Activated T-cell treated with anti-CD3 and anti-CD28 coated beads for 4 hours (primary cell): ENCODE measurements at regions not wholly inside any gene's neighbourhood (a gene's known extent, or its start where the extent isn't known, plus 50 kb on each side); places are given as distances from the start of the nearest gene placed in this dataset.

Source experiments
- DNase-seq: peaks from one replicate; pipeline ENCODE4 v3.0.0-alpha.2; 2020

DNA sequence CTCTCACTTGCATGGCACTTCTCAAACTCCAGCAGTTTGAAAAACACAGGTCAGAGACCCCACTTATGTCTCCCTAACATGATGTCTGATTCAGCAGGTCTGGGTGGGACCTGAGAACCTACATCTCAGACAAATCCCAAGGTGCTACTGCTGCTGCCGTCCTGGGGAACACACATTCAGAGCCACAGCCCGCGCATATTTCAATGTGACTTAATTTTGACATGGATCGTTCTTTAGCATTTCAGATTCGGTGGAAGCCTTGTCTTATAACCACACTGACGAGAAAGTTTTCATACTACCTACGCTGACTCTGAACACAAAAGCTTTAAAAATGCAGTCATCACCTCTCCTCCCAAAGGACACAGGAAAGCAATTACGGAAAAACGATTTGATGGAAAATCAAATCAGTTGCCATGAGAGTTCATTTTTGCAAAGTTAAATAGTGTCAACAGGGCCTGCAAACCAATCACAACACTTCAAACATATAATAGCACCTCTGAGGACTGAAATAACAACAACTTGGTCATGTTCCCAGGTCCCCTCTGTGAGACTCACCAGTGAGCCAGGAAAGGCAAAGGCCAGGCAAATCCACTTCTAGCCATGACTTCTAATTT, 132.6 kb downstream of the SHANK2 start:
- no peak for DNase-seq

DNA sequence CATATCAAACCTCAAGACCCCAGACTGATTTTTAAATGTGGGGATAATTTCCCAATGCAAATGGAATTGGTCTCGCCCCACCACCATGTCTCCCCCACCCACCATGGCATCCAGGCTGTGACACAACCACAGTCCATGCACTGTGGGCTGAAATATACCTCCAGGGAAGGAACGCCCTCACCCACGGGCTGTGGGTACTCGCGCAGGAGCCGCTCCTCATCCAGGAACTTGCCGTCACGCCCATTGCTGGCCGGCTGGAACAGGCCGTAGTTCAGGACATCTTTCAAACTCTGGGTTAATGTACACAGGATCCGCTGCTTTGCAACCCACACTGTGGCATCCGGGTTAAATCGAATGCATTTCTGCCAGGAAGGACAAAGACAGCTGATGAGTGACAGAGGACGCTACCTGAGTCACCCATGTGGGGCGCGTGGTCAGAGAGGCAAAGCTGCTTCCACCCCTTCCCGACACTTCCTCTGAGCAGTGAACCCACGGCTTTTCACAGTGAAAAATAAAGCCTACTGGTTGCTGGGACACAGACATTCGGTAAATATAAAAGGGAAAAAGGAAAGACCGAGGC, 133.6 kb downstream of the SHANK2 start:
- DNase-seq: no peak

DNA sequence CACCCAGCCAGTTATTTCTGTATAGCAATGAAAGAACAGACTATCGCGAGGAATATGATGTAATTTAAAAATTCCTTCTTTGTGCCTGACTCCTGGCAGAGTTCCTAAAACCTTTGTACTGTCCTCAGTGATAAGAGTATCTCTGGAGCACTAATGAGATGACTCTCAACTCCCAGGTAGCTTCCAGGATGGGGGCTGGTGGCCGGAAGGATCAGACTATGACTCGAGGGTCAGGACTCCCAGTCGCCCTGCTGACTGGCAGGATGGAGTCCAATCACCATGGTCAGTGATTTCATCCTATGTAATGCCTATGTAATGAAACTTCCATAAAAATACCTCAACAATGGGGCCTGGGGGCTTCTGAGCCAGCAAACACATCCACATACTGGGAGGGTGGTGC, 135.1 kb downstream of the SHANK2 start:
- DNase-seq: no peak

DNA sequence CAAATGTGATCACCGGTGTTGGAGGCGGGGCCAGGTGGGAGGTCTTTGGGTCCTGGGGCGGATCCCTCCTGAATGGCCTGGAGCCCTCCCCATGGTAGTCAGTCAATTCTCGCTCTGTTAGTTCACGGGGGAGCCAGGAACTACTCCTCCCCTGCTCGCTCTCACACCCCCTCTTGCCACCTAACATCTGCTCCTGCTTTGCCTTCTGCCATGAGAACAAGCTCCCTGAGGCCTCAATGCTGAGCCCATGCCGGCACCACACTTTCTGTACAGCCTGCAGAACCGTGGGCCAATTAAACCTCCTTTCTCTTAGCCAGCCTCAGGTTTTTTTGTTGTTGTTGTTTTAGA, 135.7 kb downstream of the SHANK2 start:
- no peak for DNase-seq

DNA sequence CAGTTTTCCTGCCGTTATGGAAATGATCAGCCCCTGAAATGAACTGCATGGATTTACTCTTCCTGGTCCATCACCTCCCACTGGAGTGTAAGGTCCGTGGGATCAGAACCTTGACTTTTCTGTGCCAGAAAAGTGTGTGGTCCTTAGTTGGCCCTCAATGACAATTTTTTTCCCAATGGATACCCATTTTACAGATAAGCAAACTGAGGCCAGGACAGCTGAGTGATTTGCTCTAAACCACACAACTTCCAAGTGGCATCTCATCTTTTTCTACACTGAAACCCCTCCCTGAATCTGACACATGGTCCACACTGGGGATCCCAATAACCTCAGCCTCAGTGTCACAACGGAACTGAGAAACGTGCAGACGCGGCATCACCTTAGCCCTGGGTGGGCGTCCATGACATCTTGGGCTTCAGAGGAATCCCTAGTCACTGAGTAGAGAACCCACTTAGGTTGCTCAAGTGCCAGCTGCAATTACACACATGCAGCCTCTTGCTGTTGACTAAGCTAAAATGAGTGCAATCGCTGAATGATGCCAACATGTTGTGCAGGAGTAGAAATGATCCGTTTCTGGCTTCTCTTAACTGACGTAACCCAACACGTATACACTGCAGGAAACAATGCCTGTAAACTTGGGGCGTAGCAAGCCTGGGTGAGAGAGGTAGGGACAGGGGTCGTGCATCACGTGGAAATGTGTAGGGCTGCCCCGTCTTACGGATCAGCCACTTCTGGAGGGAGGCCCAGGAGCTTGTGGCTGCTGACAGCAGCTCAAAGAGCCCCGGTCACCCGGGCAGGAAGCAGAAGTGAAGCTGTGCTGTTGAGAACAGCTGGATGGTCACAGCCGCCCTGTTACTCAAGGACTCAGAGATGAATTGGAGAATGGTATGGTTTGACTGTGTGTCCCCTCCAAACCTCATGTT, 136.3 kb downstream of the SHANK2 start:
- no peak for DNase-seq

DNA sequence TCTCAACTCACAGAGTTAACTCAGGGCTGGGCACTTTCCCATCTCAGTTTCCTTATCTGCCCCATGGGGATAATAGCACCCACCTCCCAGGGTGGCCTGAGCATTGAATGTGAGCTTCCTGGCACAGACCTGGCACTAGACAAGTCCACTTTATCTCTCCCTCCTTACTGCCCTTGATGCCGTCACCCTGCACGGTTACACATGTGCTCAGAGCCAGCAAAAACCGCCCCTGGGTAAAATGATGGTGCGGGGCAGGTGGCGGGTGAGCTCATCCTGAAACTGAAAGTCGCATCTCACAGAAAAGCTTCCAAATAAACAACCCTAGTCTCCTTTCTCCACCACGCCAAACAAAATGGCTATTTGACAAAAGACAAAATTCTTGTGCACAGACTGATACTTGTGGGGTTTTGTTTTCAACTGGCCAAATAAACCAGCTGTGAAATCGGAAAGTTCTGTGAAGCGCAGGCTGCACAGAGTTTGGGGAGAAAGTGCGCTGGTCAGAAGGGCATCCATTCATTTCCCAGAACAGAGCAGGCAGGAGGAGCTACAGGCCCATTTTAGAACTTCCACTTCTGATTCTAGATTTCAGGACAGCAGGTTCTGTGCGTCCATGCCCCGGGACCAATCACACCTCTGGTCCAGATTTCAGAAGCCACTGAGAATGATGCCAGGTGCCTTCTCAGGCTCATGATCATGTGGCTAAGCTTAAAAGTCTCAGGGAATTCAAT, 138.1 kb downstream of the SHANK2 start:
- no peak for DNase-seq

DNA sequence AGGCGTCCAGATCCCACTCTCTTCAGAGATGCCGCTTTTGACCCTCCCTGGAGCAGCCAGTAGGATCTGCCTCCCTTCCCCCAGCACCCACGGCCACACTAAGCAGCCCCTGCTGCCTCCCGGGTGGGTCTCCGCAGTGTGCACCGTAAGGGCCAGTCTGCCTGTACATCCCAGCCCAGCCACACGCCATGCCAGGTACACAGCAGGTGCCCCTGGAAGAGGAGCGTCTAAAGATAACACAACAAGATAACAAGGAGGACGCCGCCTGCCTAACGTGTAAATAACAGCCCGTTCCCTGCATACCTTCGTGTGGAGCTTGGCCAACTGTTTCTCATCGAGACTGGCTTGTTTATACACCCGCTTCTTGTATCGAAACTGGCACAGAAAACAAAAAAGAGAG, 139.4 kb downstream of the SHANK2 start:
- no peak for DNase-seq

DNA sequence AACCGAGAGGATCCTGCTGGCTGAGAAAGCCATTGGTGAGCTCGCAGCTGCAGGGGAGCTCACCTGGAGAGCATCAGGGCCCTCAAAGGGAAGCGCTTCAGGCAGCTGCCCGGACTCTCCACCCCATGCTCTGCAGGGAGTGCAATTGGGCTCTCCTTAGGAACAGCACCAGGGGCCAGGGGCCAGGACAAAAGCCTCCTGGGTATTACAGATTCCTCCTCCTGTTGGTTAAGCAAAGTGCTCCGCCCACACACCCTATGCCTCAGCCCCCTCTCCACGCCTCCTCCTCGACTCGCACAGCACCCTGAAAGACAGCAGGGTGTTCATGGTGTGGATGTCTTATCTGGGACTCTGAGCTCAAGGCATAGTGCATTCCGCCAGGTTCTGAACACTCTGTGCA, 139.9 kb downstream of the SHANK2 start:
- no peak for DNase-seq

DNA sequence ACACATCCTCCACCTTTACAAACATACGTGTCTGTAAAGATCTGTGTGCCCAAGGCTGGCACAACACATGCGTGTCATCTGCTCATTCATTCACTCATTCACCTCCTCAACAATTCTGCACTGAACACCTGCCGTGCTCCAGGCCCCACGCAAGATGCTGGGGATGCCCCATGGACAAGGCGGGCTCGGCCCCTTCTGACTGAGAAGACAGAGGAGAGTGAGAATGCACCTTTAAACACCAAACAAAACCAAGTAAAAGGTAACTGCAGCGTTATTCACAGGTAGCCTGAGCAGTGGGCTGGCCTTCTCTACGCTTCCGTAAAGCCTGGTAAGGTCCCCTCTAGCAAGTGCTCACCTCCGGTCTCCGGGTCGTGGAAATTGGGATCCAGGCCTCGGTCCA, 142.8 kb downstream of the SHANK2 start:
- DNase-seq: no peak

DNA sequence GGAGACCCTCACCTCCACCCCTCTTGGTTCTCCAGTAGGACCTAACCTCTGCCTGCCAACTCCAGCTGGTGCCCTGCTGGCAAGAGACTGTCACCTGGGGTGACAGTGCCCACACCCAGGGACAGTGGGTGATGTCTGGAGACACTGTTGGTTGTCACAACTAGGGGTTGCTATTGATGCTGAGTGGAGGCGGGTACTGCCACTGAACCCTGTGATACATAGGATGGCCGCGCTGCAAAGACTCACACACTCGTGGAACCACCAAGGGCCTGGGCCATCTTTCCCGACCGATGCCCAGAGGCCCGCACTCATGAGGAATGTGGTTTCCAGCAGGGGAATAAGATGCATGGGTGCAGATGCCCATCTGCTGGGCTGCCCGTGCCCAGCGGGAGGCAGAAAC, 143.2 kb downstream of the SHANK2 start:
- DNase-seq: no peak

DNA sequence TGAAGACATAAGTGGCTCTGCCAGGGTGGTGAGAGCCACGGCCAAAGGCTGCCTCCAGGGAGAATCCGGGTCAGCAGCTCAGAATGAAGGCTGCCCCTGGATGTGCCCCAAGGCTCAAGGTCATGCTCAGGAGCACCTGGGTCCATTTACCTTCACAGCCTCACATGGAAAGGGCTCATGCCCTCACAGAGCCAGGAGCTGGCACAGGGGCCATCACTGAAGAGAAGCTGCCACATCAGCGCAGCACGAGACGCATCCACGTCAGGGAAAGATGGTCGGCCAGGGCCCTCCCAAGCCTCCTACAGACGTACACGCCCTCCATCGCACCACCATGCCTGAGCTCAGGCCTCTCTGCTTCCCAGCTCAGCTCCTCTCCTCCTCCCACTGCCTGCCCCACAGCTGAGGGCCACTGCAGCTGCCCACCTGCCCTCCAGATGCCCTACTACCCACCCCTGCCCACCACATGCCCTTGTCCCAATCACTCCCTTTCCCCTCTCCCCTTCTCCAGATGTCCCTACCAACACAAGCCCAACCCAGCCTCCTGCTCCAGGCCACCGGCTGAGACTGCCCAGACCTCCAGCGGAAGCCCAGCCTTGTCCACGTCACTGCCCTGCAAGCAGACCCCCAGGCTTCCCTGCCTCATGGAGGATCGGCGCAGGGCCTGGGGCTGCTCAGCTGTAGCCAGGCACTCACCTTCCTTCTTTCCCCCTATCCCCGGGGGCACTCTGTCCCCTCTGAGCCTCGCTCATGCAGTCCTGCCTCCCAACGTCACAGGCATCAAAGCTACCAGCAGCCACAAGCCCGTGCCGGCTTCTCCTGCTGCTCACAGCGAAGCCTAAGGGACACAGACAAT, 144.1 kb downstream of the SHANK2 start:
- no peak for DNase-seq

DNA sequence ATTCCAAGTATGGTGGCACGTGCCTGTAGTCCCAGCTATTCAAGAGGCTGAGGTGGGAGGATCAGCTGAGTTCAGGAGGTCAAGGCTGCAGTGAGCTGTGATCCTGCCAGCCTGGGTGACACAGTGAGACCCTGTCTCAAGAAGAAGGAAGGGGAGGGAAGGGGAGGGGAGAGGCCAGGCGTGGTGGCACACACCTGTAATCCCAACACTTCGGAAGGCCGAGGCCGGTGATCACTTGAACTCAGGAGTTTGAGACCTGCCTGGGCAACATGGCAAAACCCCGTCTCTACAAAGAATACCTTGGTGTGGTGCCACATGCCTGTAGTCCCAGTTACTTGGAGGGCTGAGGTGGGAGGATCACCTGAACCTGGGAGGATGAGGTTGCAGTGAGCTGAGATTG, 145.7 kb downstream of the SHANK2 start:
- no peak for DNase-seq

DNA sequence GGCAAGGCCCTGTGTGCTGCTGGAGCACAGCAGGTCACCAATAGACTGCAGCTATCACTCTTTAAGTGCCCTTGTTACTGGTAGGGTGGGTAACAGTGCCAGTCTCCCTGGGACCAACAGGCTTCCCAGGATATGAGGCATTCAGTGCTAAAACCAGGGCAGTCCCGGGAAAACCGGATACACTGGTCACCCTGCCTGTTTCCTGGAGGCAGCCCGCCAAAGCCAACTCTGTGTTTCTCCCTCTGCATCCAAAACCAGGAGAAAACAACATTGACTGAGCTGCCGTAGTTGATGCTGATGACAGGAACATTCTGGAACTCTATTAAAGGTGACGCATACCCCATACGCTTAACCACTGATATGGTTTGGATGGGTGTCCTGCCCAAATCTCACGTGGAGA, 149.1 kb downstream of the SHANK2 start:
- DNase-seq: no peak

DNA sequence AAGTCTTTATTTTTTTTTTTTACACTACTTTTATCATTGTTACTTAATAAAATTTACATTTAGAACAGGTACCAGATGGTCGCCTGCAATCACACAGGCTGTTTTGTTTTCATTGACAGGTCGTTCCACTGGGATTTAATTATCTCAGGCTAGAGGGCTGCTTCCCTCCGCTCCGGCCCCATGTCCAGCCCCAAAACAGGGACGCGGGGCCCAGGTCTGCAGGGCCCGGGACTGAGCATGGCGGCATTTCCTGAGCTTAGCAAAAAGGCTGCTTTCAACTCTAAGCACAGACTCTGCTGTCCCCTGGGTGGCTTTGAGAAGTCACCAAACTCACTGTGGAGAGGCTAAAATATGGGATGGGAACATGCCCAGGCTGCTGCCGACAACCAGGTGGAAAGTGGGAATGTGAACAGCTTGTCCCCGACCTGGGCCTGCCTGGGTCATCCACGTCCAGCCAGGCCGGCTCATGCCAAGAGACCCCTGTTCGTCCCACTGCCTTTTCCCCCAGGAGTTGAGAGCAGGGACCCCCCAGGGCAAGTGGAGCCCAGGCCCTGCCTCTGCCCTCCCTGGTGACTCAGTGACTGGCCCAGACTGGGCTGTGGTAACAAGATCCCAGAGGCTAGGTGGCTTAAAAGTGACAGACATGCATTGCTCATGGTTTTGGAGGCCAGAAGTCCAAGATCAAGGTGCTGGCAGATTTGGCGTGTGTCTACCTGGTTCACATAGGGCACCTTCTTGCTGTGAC, 150.0 kb downstream of the SHANK2 start:
- DNase-seq: no peak

DNA sequence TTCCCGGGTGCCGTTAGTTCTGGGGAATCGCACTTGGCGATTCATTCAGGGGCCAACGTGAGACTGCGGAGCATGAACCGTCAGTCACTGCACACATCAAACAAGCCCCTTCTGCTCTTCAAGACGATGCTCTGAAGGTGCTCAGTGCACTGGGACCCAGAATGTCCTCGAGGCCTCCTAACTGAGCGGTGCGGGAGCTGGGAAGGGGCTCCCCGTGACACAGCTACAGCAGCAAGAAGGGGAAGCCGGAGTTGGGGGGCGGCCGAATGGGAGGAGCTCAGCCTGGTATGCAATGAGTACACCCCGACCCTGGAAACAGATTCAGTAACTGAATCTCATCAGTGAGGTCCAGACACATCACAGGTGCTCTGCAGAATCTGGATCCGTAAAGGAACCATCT, 150.8 kb downstream of the SHANK2 start:
- no peak for DNase-seq

DNA sequence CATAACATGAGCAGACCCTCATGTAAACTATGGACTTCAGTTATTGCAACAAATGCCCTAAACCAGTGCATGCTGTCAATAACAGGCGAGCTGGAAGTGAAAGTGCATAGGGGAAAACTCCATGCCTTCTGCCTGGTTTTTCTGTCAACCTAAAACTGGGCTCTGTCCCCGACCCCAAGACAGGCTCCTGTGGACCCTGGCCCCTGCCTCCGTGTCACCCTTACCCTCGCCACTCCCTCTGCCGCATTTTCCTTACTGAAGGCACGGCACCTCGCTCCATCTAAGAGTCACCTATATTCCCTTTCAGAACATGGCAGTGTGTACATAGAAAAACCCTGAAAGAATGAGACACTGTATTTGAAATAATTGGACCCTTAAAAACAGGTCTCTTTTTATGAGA, 151.3 kb downstream of the SHANK2 start:
- no peak for DNase-seq

DNA sequence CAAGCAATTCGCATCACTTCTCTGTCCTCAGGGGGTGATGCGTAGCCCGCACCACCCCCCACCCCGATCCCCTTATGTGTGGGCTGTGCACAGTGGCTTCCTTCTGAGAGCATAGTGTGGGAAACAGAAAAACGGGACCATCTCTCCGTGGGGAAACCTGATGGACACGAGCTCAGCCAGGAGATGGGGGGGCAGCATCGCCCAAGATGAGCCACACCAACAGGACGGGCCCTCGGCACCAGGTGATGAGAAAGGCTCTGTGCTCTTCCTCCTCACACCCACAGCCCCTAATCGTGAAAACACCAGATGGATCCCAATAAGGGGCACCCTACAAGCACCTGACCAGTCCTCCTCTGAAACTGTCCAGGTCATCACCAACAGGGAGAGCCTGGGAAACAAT, 153.6 kb downstream of the SHANK2 start:
- DNase-seq: no peak

DNA sequence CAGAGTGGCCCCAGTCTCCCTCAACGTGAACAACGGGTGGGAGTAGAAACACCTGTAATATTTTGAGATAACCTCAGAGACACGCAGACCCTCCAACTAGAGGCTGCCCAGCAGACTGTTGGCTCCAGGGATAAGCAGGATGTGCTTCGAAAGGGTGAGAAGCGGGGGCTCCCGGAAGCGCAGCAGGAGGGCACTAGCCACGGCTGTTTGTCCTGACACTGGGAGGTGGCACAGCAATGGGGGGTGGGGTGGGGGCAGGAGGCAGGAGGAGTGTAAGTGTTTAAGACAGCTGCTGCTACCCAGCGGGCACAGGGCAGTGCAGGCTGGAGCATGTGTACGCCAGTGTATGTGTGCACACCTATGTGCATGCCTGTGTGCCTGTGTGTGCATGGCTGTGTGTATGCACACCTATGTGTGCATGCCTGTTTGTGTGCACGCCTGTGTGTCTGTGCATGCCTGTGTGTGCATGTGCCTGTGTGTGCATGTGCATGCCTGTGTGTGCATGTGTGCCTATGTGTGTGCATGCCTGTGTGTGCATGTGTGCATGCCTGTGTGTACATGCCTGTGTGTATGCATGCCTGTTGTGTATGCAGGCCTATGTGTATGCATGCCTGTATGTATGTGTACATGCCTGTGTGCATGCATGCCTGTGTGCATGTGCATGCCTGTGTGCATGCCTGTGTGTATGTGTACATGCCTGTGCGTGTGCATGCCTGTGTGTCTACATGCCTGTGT, 154.7 kb downstream of the SHANK2 start:
- no peak for DNase-seq

DNA sequence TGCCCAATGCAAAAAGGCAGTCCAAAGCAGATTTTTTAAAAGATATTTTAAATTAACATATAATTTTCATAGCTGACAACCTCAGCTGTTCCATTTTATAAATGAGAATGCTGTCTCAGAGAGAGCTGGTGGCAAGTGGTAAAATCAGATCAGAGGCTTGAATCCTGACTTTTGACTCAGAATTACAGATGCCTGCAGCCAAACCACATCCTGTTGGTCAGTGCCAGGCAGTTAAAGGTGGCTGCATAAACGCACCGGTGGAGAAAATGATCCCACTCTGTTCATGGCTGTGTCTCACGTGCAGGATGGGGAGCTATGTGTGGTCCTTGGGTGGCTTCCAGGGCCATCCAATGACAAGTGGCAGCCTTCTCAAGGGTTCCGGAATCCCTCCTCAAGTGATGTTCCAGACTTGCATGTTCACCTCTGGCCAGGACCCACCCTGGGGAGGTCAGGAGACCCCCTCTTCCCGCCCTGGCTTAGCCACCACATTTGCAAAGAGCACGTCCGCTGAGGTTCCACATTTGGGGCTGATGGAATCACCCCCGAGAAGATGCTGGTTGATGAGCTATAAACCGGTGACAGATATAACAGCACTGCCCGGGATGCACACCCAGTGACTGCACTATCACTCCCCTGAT, 155.5 kb downstream of the SHANK2 start:
- DNase-seq: no peak

DNA sequence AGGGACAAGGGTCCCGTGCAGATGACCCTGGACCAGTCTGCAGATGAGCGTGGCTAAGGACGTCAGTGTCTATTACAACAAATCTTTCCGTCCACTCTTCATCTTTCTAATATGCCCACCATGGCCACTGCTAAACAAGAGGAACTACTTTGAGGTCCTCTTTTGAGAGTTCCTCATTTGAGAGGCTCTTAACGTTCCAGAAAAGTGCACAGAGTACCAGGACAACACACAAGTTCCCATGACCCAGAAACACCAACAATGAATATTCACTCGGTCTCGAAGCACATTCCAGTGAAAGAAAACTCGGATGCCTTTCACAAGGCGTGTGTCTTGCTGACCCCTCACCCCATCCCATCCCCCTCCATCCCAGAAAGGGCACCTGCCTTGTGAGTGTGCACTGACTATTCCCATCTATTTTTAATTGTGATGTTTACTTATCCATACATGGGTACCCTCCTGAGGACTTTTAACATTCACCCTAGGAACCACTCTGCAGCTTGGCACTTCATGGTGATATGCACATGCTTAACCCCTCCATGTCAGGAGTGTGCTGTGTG, 157.0 kb downstream of the SHANK2 start:
- no peak for DNase-seq
